Erythroblast (primary cell): ENCODE measurements at regions not wholly inside any gene's neighbourhood (a gene's known extent, or its start where the extent isn't known, plus 50 kb on each side); places are given as distances from the start of the nearest gene placed in this dataset.

Experiments
- GATA1 ChIP-seq: IDR thresholded peaks from 2 replicates; pipeline ENCODE4 v1.6.1; 2011; ENCODE audit warnings: low read depth, mild to moderate bottlenecking, control low read depth, low read length, moderate library complexity
- POLR2A ChIP-seq: IDR thresholded peaks from 2 replicates; pipeline ENCODE4 v1.6.1; 2011; ENCODE audit warnings: mild to moderate bottlenecking, low read length

DNA sequence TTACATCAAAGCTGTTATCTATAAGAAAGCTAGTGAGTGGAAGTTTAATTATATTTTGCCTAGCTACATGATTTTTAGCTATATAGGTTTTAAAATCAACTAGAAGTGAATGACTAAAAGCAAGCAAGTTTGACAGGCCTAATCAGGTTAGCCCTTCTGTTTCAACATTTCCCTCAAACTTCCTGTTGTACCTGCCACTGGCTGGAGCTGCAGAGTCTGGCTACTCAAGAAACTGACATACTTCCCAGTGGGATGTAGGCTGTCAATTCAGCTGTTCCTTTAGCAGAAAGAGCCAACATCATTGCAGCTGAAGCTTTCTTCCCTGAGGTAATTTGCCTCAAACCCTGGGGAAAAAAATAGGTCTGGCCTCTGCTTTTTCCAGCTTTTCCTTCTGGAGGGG, 87.1 kb upstream of the TNR start:
- TF ChIP-seq POLR2A (no peak), GATA1 (no peak)
